Astrocyte (in vitro differentiated cells and primary cell): ENCODE measurements at regions not wholly inside any gene's neighbourhood (a gene's known extent, or its start where the extent isn't known, plus 50 kb on each side); places are given as distances from the start of the nearest gene placed in this dataset.

Experiments
- EZH2 ChIP-seq: IDR thresholded peaks from 2 replicates; pipeline ENCODE4 v1.6.1; 2012; ENCODE audit warnings: mild to moderate bottlenecking, low read length, inconsistent platforms; ENCODE audit not compliant: insufficient read depth
- TF ChIP-seq, protein P1 (sequence below): IDR thresholded peaks from 2 replicates; pipeline ENCODE4 v1.5.1; 2011; ENCODE audit warnings: low read depth, mild to moderate bottlenecking, inconsistent platforms, low read length, moderate library complexity; ENCODE audit not compliant: insufficient read depth

DNA sequence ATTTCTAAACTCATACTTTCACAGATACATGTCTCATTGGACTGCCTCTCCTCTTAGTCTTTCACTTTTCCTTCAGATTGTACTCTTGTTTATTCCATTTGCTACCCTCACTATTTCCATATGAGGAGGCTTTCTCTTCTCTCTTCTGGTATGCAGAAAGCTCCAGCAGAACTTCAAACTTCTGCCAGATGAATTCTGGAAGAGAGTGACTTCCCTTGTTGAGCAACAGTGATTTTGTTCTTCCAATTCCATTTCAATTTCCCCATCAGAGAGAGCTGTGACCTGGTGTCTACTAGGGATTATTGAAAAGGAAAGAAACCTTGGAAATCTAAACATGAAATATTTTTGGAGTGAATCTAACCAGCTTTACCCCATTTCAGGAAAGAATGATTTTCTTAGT is 523.2 kb upstream of the ZNF717 start:
- TF ChIP-seq, protein P1, sequence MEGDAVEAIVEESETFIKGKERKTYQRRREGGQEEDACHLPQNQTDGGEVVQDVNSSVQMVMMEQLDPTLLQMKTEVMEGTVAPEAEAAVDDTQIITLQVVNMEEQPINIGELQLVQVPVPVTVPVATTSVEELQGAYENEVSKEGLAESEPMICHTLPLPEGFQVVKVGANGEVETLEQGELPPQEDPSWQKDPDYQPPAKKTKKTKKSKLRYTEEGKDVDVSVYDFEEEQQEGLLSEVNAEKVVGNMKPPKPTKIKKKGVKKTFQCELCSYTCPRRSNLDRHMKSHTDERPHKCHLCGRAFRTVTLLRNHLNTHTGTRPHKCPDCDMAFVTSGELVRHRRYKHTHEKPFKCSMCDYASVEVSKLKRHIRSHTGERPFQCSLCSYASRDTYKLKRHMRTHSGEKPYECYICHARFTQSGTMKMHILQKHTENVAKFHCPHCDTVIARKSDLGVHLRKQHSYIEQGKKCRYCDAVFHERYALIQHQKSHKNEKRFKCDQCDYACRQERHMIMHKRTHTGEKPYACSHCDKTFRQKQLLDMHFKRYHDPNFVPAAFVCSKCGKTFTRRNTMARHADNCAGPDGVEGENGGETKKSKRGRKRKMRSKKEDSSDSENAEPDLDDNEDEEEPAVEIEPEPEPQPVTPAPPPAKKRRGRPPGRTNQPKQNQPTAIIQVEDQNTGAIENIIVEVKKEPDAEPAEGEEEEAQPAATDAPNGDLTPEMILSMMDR: no peak
- no peak for TF ChIP-seq EZH2
